HepG2 (cell line): ENCODE measurements at regions not wholly inside any gene's neighbourhood (a gene's known extent, or its start where the extent isn't known, plus 50 kb on each side); places are given as distances from the start of the nearest gene placed in this dataset.

Source experiments
- ARID2 ChIP-seq: sonication (generic); formaldehyde crosslinking; IDR thresholded peaks from 2 replicates; pipeline ENCODE4 v1.8.1; 2022; ENCODE audit warnings: mild to moderate bottlenecking, missing genetic modification reagents, borderline replicate concordance
- CREB1 ChIP-seq, 2 experiments: fragments of 450-650 bp in 1 of 2; IDR thresholded peaks; 2 replicates each; pipeline ENCODE4 v1.6.1; 2016 to 2017; ENCODE audit warnings: control low read depth in 1 of 2, mild to moderate bottlenecking in 1 of 2, missing compliant biosample characterization in 1 of 2, missing genetic modification characterization in 1 of 2
- EZH2 ChIP-seq: conservative IDR thresholded peaks from 2 replicates; pipeline ENCODE4 v1.6.1; 2012; ENCODE audit warnings: mild to moderate bottlenecking, low read depth, low read length, moderate library complexity
- JUNB ChIP-seq: sonication (generic); formaldehyde crosslinking; IDR thresholded peaks from 2 replicates; pipeline ENCODE4 v1.8.0; 2022; ENCODE audit warnings: missing genetic modification reagents, mild to moderate bottlenecking, borderline replicate concordance
- POLR2A ChIP-seq, 2 experiments: IDR thresholded peaks; 2 replicates each; pipeline ENCODE4 v1.6.1; 2011; ENCODE audit warnings: low read depth in 2 of 2, low read length in 2 of 2, mild to moderate bottlenecking in 1 of 2, moderate library complexity in 1 of 2; ENCODE audit not compliant: insufficient read depth in 1 of 2
- ZNF18 ChIP-seq: sonication (generic); formaldehyde crosslinking; IDR thresholded peaks from 2 replicates; pipeline ENCODE4 v1.8.0; 2022; ENCODE audit warnings: mild to moderate bottlenecking, missing genetic modification reagents; ENCODE audit not compliant: insufficient replicate concordance
- ZNF616 ChIP-seq: sonication (generic); formaldehyde crosslinking; IDR thresholded peaks from 2 replicates; pipeline ENCODE4 v1.5.0; 2020; ENCODE audit warnings: low read depth, mild to moderate bottlenecking, missing genetic modification reagents
- ZNF660 ChIP-seq: sonication (generic); formaldehyde crosslinking; IDR thresholded peaks from 2 replicates; pipeline ENCODE4 v1.5.1; 2020; ENCODE audit warnings: mild to moderate bottlenecking, low read depth, missing genetic modification reagents, borderline replicate concordance
- TF ChIP-seq, protein P1 (sequence below): sonication (generic); formaldehyde crosslinking; IDR thresholded peaks from 2 replicates; pipeline ENCODE4 v1.5.0; 2020; ENCODE audit warnings: mild to moderate bottlenecking, missing genetic modification reagents, moderate library complexity
- TF ChIP-seq, protein P2 (sequence below): sonication (generic); formaldehyde crosslinking; IDR thresholded peaks from 2 replicates; pipeline ENCODE4 v1.4.0; 2020; ENCODE audit warnings: missing genetic modification reagents
- TF ChIP-seq, protein P3 (sequence below): sonication (generic); formaldehyde crosslinking; IDR thresholded peaks from 2 replicates; pipeline ENCODE4 v1.4.0; 2020; ENCODE audit warnings: missing genetic modification reagents

DNA sequence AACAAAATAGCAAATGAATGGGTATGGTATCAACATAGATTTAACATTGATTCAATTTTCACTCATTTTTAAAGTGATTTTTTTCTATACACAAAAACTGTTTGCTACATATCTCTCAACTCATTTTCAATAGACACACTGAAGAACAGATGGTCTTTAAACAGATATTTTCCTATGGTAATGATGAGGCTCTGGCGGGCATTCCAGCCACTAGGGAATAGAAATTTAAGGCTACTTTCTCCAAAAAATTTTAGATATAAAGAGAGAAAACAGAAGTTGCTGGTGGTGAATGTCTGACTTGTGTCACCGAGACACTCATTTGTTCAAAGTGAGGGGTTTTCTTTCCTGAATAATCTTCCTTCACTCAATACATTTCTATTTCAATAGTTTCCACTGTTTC is 693.0 kb downstream of the ETS1 start:
- TF ChIP-seq POLR2A (IDR thresholded peaks at IDR 0.05; ENCODE audit: insufficient read depth in 1 of 2, low read depth in 2 of 2, low read length in 2 of 2) (no peak), ZNF616 (CRISPR knock-in tag) (no peak), ZNF18 (no peak), CREB1 (IDR thresholded peaks at IDR 0.05) (no peak), CREB1 (CRISPR knock-in tag; IDR thresholded peaks at IDR 0.05) (no peak), JUNB (CRISPR knock-in tag) (no peak), ZNF660 (CRISPR knock-in tag) (no peak), EZH2 (no peak), ARID2 (CRISPR knock-in tag) (no peak)
- TF ChIP-seq, protein P1, sequence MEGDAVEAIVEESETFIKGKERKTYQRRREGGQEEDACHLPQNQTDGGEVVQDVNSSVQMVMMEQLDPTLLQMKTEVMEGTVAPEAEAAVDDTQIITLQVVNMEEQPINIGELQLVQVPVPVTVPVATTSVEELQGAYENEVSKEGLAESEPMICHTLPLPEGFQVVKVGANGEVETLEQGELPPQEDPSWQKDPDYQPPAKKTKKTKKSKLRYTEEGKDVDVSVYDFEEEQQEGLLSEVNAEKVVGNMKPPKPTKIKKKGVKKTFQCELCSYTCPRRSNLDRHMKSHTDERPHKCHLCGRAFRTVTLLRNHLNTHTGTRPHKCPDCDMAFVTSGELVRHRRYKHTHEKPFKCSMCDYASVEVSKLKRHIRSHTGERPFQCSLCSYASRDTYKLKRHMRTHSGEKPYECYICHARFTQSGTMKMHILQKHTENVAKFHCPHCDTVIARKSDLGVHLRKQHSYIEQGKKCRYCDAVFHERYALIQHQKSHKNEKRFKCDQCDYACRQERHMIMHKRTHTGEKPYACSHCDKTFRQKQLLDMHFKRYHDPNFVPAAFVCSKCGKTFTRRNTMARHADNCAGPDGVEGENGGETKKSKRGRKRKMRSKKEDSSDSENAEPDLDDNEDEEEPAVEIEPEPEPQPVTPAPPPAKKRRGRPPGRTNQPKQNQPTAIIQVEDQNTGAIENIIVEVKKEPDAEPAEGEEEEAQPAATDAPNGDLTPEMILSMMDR = no peak
- TF ChIP-seq, protein P2, sequence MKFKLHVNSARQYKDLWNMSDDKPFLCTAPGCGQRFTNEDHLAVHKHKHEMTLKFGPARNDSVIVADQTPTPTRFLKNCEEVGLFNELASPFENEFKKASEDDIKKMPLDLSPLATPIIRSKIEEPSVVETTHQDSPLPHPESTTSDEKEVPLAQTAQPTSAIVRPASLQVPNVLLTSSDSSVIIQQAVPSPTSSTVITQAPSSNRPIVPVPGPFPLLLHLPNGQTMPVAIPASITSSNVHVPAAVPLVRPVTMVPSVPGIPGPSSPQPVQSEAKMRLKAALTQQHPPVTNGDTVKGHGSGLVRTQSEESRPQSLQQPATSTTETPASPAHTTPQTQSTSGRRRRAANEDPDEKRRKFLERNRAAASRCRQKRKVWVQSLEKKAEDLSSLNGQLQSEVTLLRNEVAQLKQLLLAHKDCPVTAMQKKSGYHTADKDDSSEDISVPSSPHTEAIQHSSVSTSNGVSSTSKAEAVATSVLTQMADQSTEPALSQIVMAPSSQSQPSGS = no peak
- TF ChIP-seq, protein P3, sequence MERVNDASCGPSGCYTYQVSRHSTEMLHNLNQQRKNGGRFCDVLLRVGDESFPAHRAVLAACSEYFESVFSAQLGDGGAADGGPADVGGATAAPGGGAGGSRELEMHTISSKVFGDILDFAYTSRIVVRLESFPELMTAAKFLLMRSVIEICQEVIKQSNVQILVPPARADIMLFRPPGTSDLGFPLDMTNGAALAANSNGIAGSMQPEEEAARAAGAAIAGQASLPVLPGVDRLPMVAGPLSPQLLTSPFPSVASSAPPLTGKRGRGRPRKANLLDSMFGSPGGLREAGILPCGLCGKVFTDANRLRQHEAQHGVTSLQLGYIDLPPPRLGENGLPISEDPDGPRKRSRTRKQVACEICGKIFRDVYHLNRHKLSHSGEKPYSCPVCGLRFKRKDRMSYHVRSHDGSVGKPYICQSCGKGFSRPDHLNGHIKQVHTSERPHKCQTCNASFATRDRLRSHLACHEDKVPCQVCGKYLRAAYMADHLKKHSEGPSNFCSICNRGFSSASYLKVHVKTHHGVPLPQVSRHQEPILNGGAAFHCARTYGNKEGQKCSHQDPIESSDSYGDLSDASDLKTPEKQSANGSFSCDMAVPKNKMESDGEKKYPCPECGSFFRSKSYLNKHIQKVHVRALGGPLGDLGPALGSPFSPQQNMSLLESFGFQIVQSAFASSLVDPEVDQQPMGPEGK = no peak
